Loucy (cell line): ENCODE measurements at regions not wholly inside any gene's neighbourhood (a gene's known extent, or its start where the extent isn't known, plus 50 kb on each side); places are given as distances from the start of the nearest gene placed in this dataset.

Source experiments
- H2AFZ ChIP-seq: fragments of 200-600 bp; sonication (generic); 2 replicates; pipeline ENCODE4 v1.6.0; 2016; ENCODE audit warnings: antibody characterized with exemption, mild to moderate bottlenecking, low read length, moderate library complexity
- H3F3A ChIP-seq: fragments of 200-600 bp; 2 replicates; pipeline ENCODE4 v1.6.0; 2016; ENCODE audit warnings: antibody characterized with exemption, low read depth, mild to moderate bottlenecking
- H3K27me3 ChIP-seq: fragments of 200-600 bp; sonication (generic); 2 replicates; pipeline ENCODE4 v1.6.1; 2014; ENCODE audit warnings: low read length, mild to moderate bottlenecking; ENCODE audit not compliant: insufficient read depth, poor library complexity, severe bottlenecking
- H3K36me3 ChIP-seq: fragments of 200-600 bp; sonication (generic); 2 replicates; pipeline ENCODE4 v1.6.1; 2016; ENCODE audit warnings: low read length; ENCODE audit not compliant: insufficient read depth
- H3K4me1 ChIP-seq: fragments of 200-600 bp; sonication (generic); 2 replicates; pipeline ENCODE4 v1.5.1; 2014; ENCODE audit warnings: low read length, mild to moderate bottlenecking; ENCODE audit not compliant: insufficient read depth, poor library complexity, severe bottlenecking
- H3K4me2 ChIP-seq: fragments of 200-600 bp; sonication (generic); 2 replicates; pipeline ENCODE4 v1.6.0; 2014; ENCODE audit warnings: antibody characterized with exemption, low read length, low read depth, mild to moderate bottlenecking; ENCODE audit not compliant: poor library complexity, severe bottlenecking
- H3K4me3 ChIP-seq: fragments of 200-600 bp; sonication (generic); 2 replicates; pipeline ENCODE4 v1.5.1; 2014; ENCODE audit warnings: low read length, mild to moderate bottlenecking, mixed read lengths; ENCODE audit not compliant: poor library complexity, severe bottlenecking
- H3K79me2 ChIP-seq: fragments of 200-600 bp; sonication (generic); 2 replicates; pipeline ENCODE4 v1.6.1; 2014; ENCODE audit warnings: low read length; ENCODE audit not compliant: insufficient read depth
- H3K9ac ChIP-seq: fragments of 200-600 bp; sonication (generic); 2 replicates; pipeline ENCODE4 v1.6.0; 2014; ENCODE audit warnings: mild to moderate bottlenecking, low read depth, low read length, moderate library complexity; ENCODE audit not compliant: poor library complexity, severe bottlenecking
- H3K9me2 ChIP-seq: fragments of 200-600 bp; sonication (generic); replicated peaks from 2 replicates; pipeline ENCODE4 v1.6.1; 2016; ENCODE audit warnings: low read depth, low read length, mixed read lengths
- H3K9me3 ChIP-seq: fragments of 200-600 bp; sonication (generic); 2 replicates; pipeline ENCODE4 v1.6.1; 2014; ENCODE audit warnings: mild to moderate bottlenecking, antibody characterized with exemption, low read length, low read depth; ENCODE audit not compliant: insufficient read depth
- H4K20me1 ChIP-seq: fragments of 200-600 bp; sonication (generic); 2 replicates; pipeline ENCODE4 v1.6.0; 2014; ENCODE audit warnings: antibody characterized with exemption, low read length, mild to moderate bottlenecking; ENCODE audit not compliant: insufficient read depth, poor library complexity, severe bottlenecking
- CTCF ChIP-seq: fragments of 200-600 bp; sonication (generic); conservative IDR thresholded peaks from 2 replicates; pipeline ENCODE4 v1.5.1; 2014; ENCODE audit warnings: mild to moderate bottlenecking, antibody characterized with exemption, low read length
- EZH2phosphoT487 ChIP-seq: fragments of 200-600 bp; IDR thresholded peaks from 2 replicates; pipeline ENCODE4 v1.6.1; 2018; ENCODE audit warnings: antibody characterized with exemption, mild to moderate bottlenecking, moderate library complexity, borderline replicate concordance

- H3K9ac ChIP-seq: no peak overlapping the region
- no peaks in the 10 kb centered on the region for H3K79me2 ChIP-seq
- H2AFZ ChIP-seq: no peak overlapping the region
- no peak overlapping the region for H3K4me3 ChIP-seq
- H3K4me1 ChIP-seq: no peaks in the 10 kb centered on the region
- no peak overlapping the region for H3K4me2 ChIP-seq
- no peaks in the 10 kb centered on the region for H3K36me3 ChIP-seq
- no peaks in the 10 kb centered on the region for H3K9me2 ChIP-seq
- no peaks in the 10 kb centered on the region for H3K9me3 ChIP-seq
- no peaks in the 10 kb centered on the region for H4K20me1 ChIP-seq
- TF ChIP-seq EZH2phosphoT487 (no peak), CTCF (no peak)
- no peaks in the 10 kb centered on the region for H3F3A ChIP-seq
- H3K27me3 ChIP-seq: no peaks in the 10 kb centered on the region
Observed at GRCh38 chr2:100703213-100703612, 116.7 kb upstream of the NPAS2 start.

GRCh38 chr2:100703739-100704138, 116.2 kb upstream of the NPAS2 start:
- Histone ChIP-seq H3K9me3 (no peaks in the 10 kb centered on the region), H3F3A (no peaks in the 10 kb centered on the region), H3K79me2 (no peaks in the 10 kb centered on the region), H3K4me3 (no peak overlapping the region), H2AFZ (no peak overlapping the region), H3K36me3 (no peaks in the 10 kb centered on the region), H4K20me1 (no peaks in the 10 kb centered on the region), H3K9me2 (no peaks in the 10 kb centered on the region), H3K9ac (no peak overlapping the region), H3K27me3 (no peaks in the 10 kb centered on the region), H3K4me1 (no peaks in the 10 kb centered on the region), H3K4me2 (no peak overlapping the region)
- no peak for TF ChIP-seq CTCF
- TF ChIP-seq EZH2phosphoT487: no peak

- Histone ChIP-seq H3K79me2 (no peaks in the 10 kb centered on the region), H3K4me2 (no peak overlapping the region), H3K9ac (no peak overlapping the region), H3K4me3 (no peak overlapping the region), H3K9me3 (no peaks in the 10 kb centered on the region), H2AFZ (no peak overlapping the region), H3K4me1 (no peaks in the 10 kb centered on the region), H3K36me3 (no peaks in the 10 kb centered on the region), H3K9me2 (no peaks in the 10 kb centered on the region), H3F3A (no peaks in the 10 kb centered on the region), H4K20me1 (no peaks in the 10 kb centered on the region), H3K27me3 (no peaks in the 10 kb centered on the region)
- no peak for TF ChIP-seq CTCF
- TF ChIP-seq EZH2phosphoT487: no peak
Observed at GRCh38 chr2:100704156-100704555, 115.8 kb upstream of the NPAS2 start.
